ENCODE measurements at regions not wholly inside any gene's neighbourhood (a gene's known extent, or its start where the extent isn't known, plus 50 kb on each side); places are given as distances from the start of the nearest gene placed in this dataset.

GRCh38 chr2:185899366-185899765 is 160.8 kb downstream of the FSIP2 start:
- peaks cover 0 to 1% (median 0%) of the 10 kb centered on the region in 3 donors for H3K9me3 ChIP-seq (ENCODE audit: control extremely low read depth in 1 of 3, control insufficient read depth in 2 of 3, insufficient read depth in 1 of 3, low read length in 2 of 3)
- H3K27me3 Mint-ChIP-seq = no peaks in the 10 kb centered on the region
- H4K20me1 ChIP-seq (ENCODE audit: control insufficient read depth, insufficient read depth, low read length, poor library complexity, severe bottlenecking) = no peaks in the 10 kb centered on the region
- H3K4me1 ChIP-seq (ENCODE audit: control insufficient read depth in 2 of 2, insufficient read depth in 2 of 2, low read length in 2 of 2) = no peaks in the 10 kb centered on the region
- no peak for ATAC-seq (ENCODE audit: low read depth)
- H3K9me3 Mint-ChIP-seq (ENCODE audit: insufficient read depth) = no peaks in the 10 kb centered on the region
- no peaks in the 10 kb centered on the region for H3K27me3 ChIP-seq (replicated peaks in 1 of 4; ENCODE audit: control extremely low read depth in 1 of 4, control insufficient read depth in 3 of 4, insufficient read depth in 4 of 4, low read length in 3 of 4)
- no peak overlapping the region for H3K9ac ChIP-seq (ENCODE audit: low read length)
- no peak overlapping the region for H3K4me3 ChIP-seq (ENCODE audit: control extremely low read depth in 1 of 5, extremely low read depth in 1 of 5, insufficient read depth in 1 of 5, low read depth in 2 of 5, low read length in 4 of 5)
- no peaks in the 10 kb centered on the region for H3K36me3 ChIP-seq (replicated peaks in 1 of 2; ENCODE audit: control extremely low read depth in 1 of 2, control insufficient read depth in 1 of 2, extremely low read depth in 1 of 2, insufficient read depth in 2 of 2, low read length in 1 of 2)
- H2AFZ ChIP-seq (ENCODE audit: insufficient read depth, low read depth, low read length, poor library complexity, severe bottlenecking) = no peak overlapping the region
- no peak overlapping the region for H3K27ac Mint-ChIP-seq
- H3K4me2 ChIP-seq (replicated peaks; ENCODE audit: low read depth, low read length, poor library complexity, severe bottlenecking) = no peak overlapping the region
- no peaks in the 10 kb centered on the region for H3K4me1 Mint-ChIP-seq
- H3K4me3 Mint-ChIP-seq = no peak overlapping the region
- H3K79me2 ChIP-seq (ENCODE audit: control insufficient read depth, insufficient read depth, low read length) = no peaks in the 10 kb centered on the region
- TF ChIP-seq CTCF (IDR thresholded peaks at IDR 0.05) (no peak), EZH2 (IDR thresholded peaks at IDR 0.05; ENCODE audit: borderline replicate concordance, insufficient read depth, low read depth, low read length, poor library complexity, severe bottlenecking) (no peak)
- POLR2A ChIA-PET = no interaction called here
- intact Hi-C loops (cut with micrococcal nuclease) = no loop called here
- CTCF ChIA-PET = no interaction called here
- H3K27ac ChIP-seq (ENCODE audit: low read length in 2 of 2) = no peak overlapping the region
- no CpG with 5 or more reads among the region's 1 CpG for WGBS (ENCODE audit: insufficient coverage)
- DNase-seq = no peak

DNA sequence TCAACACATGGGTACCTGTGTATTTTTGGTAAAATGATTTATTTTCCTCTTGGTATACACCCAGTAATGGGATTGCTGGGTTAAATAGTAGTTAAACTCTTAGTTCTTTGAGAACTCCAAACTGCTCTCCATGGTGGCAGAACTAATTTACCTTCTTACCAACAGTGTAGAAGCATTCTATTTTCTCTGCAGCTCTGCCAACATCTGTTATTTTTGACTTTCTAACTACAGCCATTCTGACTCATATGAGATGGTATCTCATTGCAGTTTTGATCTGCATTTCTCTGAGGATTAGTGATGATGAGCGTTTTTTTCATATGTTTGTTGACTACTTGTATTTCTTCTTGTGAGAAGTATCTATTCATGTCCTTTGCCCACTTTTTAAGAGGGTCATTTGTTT is 180.6 kb downstream of the FSIP2 start:
- no peaks in the 10 kb centered on the region for H3K79me2 ChIP-seq (ENCODE audit: control insufficient read depth, insufficient read depth, low read length)
- H3K4me3 ChIP-seq (ENCODE audit: control extremely low read depth in 1 of 5, extremely low read depth in 1 of 5, insufficient read depth in 1 of 5, low read depth in 2 of 5, low read length in 4 of 5) = no peak overlapping the region
- H3K4me1 ChIP-seq (ENCODE audit: control insufficient read depth in 2 of 2, insufficient read depth in 2 of 2, low read length in 2 of 2) = no peaks in the 10 kb centered on the region
- H3K27me3 Mint-ChIP-seq = no peaks in the 10 kb centered on the region
- intact Hi-C loops (cut with micrococcal nuclease) = no loop called here
- peaks cover 2% of the 10 kb centered on the region for H3K9me3 Mint-ChIP-seq (ENCODE audit: insufficient read depth)
- H3K36me3 ChIP-seq (replicated peaks in 1 of 2; ENCODE audit: control extremely low read depth in 1 of 2, control insufficient read depth in 1 of 2, extremely low read depth in 1 of 2, insufficient read depth in 2 of 2, low read length in 1 of 2) = no peaks in the 10 kb centered on the region
- no peak overlapping the region for H3K27ac Mint-ChIP-seq
- no peak for ATAC-seq (ENCODE audit: low read depth)
- H3K4me2 ChIP-seq (replicated peaks; ENCODE audit: low read depth, low read length, poor library complexity, severe bottlenecking) = no peak overlapping the region
- H3K9ac ChIP-seq (ENCODE audit: low read length) = no peak overlapping the region
- TF ChIP-seq CTCF (IDR thresholded peaks at IDR 0.05) (no peak), EZH2 (IDR thresholded peaks at IDR 0.05; ENCODE audit: borderline replicate concordance, insufficient read depth, low read depth, low read length, poor library complexity, severe bottlenecking) (no peak)
- H3K27me3 ChIP-seq (replicated peaks in 1 of 4; ENCODE audit: control extremely low read depth in 1 of 4, control insufficient read depth in 3 of 4, insufficient read depth in 4 of 4, low read length in 3 of 4) = no peaks in the 10 kb centered on the region
- no peak overlapping the region for H3K4me3 Mint-ChIP-seq
- no peaks in the 10 kb centered on the region for H3K9me3 ChIP-seq (ENCODE audit: control extremely low read depth in 1 of 3, control insufficient read depth in 2 of 3, insufficient read depth in 1 of 3, low read length in 2 of 3)
- ChIA-PET POLR2A (no interaction called here), CTCF (no interaction called here)
- no peak overlapping the region for H3K27ac ChIP-seq (ENCODE audit: low read length in 2 of 2)
- no peak for DNase-seq
- H4K20me1 ChIP-seq (ENCODE audit: control insufficient read depth, insufficient read depth, low read length, poor library complexity, severe bottlenecking) = no peaks in the 10 kb centered on the region
- no CpG with 5 or more reads among the region's 1 CpG for WGBS (ENCODE audit: insufficient coverage)
- no peak overlapping the region for H2AFZ ChIP-seq (ENCODE audit: insufficient read depth, low read depth, low read length, poor library complexity, severe bottlenecking)
- no peaks in the 10 kb centered on the region for H3K4me1 Mint-ChIP-seq
